ENCODE measurements at regions not wholly inside any gene's neighbourhood (a gene's known extent, or its start where the extent isn't known, plus 50 kb on each side); places are given as distances from the start of the nearest gene placed in this dataset.

GRCh38 chr12:90741611-90742010 is 213.4 kb downstream of the CCER1 start:
- TF ChIP-seq POLR2AphosphoS5 (IDR thresholded peaks at IDR 0.05) (no peak), CTCF (IDR thresholded peaks at IDR 0.05) (no peak), POLR2A (IDR thresholded peaks at IDR 0.05) (no peak)

Data from stomach (tissue), 4 donors.